NCI-H2227 treated with DMSO at 0.1 percent for 48 hours (cell line): ENCODE measurements at regions not wholly inside any gene's neighbourhood (a gene's known extent, or its start where the extent isn't known, plus 50 kb on each side); places are given as distances from the start of the nearest gene placed in this dataset.

Experiments used
- DNase-seq: peaks from one replicate; lab custom pipeline; 2025; lab: John Stamatoyannopoulos, UW

- DNase-seq = no peak
Measured at GRCh38 chr18:72187956-72188355, 356.2 kb downstream of the CBLN2 start.

GRCh38 chr18:72181241-72181764 lies 362.8 kb downstream of the CBLN2 start:
- DNase-seq = no peak

- no peak for DNase-seq
Measured at GRCh38 chr18:72180689-72181088, 363.5 kb downstream of the CBLN2 start.

DNA sequence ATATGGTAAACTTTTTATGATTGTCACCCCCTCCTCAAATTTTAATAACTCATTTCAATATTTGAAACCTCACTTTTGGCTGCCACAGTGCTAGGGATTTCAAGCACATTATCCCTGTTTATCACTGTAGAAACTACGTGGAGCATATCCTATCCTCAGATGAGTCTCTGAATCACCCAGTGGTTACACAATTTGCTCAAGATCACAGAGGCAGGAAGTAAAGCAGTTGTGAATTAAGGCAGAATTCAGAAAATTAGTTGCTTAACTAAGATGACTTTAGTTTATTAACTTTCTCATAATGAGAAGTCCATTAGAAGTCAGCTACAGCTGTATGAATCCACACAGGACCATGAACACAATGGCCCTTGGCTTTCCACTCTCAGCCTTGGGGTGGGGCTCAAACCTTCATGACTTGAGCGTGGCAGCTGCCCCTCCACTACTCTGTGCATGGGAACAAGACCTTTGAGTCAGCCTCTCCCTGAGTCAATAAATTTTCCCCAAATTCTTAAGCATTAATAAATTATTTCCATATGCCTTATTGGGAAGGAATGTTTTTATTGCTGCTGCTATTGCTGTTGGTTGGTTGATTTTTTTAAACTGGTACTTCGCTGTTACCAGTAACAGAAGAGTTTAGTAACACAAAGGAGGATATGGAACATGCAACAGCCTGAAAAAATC lies 369.0 kb downstream of the CBLN2 start:
- DNase-seq = no peak

- DNase-seq = no peak
Measured at GRCh38 chr18:72171596-72171995, 372.5 kb downstream of the CBLN2 start.

GRCh38 chr18:72161691-72162090 lies 382.5 kb downstream of the CBLN2 start:
- DNase-seq = no peak

DNA sequence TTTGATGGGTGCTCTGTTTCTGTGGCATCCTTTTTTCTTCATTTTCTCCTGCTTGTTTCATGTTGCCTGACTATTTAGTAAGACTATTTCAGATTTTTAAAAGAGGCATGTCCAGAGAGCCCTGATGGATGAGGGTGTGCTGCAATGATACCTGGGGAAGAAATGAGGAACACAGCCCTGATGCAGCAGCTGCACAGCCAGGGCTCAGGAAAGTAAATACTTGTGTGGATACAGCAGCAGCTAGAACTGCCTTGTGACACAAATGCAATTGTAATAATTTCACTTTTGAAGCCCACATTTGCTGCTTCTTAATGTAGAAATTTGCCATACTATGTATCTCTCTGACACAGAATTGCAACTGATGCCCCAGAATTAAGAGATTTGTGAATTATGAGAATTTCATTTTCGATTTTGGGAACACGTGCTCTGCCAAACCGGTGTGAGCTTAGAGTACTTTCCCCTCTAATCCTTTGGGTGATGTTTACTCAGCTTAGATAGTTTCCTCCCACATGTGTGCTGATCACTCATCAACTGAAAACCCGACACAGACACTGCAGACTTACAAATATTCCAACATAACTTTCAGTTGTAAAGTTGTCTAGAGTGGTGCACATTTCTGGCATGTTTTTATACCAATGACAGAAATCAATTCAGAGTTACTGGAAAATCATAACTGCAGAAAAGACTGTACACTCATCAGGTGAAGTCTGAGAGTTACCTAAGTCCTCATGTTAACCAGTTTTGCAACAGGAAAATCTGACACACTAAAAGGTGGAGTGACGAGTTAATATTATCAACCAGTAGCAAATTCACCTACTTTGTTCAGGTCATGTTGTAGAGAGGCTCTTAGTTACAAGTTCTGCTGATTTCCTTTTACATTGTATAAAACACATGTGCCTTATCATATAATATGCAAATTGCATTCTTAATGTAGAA lies 383.4 kb downstream of the CBLN2 start:
- DNase-seq = no peak

GRCh38 chr18:72155327-72155726 lies 388.8 kb downstream of the CBLN2 start:
- no peak for DNase-seq

DNA sequence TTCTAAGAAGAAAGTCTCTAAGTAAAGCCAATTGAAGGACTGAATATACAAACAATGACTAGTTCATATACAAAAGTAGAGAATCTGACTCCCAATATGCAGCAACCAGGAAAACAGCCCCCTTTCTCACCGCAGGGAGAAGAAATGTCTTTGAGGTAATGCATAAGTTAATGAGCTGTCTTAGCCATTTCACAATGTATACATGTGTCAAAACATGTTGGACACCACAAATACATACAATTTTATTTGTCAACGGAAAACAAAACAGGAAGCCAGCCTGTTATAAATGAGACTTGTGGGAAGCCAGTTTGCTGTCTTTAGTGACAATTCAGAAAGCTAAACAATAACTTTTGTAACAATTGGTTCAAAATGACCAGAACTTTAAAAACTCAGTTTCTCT lies 389.2 kb downstream of the CBLN2 start:
- DNase-seq = no peak

DNA sequence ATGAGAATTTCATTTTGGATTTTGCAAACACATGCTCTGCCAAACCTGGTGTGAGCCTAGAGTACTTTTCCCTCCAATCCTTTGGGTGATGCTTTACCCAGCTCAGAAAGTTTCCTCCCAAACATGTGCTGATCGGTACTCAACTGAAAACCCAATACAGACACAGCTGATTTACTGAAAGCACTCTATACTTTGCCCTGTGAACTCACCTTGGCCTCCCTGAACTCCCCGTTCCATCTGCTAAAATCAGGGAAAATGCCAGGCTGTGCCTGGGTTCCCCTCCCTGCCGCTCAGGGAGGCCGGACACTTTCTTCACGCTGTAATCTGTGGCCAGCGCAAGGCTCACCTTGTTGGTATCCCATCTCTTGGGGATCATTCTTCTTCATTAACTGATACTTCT lies 391.2 kb downstream of the CBLN2 start:
- no peak for DNase-seq

DNA sequence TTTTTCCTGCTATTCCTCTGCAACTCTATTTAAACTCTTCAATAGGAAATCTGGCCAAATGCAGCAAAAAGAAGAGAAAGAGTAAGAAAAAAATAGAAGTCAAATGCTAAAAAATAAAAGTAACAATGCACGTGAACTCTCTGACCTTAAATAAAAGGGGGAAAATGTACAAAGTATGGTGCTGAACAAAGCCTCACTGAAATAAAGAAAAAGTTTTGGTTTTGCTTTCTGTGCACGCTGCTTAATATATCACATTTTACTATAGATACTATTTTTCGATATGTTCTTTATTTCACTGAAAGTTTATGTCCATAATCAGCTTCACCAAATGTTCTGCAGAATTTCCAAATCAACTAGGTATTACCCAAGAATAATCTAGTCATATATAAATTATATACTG lies 396.3 kb downstream of the CBLN2 start:
- DNase-seq = no peak

DNA sequence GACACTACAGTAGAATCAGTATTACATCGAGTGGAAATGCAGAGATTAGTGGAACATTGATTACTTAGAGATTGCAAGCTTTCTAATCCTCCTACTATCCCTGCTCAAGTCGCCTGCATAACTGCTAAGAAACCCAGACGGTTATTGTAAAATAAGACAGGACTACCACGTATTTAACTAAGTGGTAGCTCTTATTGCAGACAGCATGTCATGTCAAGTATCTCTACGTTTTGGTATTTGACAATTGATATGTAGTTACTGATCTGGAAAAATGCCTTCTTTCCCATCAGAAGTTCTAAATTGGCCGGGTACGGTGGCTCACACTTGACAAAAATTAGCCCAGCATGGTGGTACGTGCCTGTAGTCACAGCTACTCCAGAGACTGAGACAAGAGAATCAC lies 404.1 kb downstream of the CBLN2 start:
- no peak for DNase-seq

DNA sequence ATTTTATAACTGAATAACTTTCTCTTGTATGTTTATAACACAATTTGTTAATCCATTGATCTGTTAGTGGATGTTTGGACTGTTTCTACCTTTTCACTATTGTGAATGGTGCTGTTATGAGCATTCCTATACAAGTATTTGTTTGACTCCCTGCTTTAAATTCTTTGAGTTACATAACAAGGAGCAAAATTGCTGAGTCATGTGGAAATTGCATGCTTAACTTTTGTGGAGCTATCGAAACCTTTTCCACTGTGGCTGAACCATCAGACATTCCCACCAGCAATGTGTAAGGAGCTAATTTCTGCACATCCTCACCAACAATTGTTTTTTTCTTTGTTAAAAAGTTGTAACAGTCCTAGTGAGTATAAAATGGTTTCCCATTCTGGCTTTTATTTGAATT lies 415.5 kb downstream of the CBLN2 start:
- no peak for DNase-seq

DNA sequence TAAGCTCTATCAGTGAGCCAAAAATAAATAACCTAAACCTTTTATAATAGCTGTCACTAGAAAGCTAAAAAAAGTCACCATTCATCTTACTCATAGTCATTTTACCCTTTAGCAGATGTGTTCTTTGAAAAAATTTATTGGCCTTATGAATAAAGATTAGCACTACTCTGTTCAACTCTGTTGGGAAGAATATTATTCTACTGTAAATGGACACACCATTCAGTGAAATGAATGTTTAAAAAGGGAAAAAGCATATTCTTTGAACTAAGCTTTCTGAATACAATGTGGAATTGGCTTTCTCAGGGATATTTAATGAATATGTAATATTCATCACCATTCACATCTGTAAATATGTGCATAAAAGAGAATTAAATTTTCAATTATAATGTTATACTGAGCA lies 422.0 kb downstream of the CBLN2 start:
- no peak for DNase-seq

DNA sequence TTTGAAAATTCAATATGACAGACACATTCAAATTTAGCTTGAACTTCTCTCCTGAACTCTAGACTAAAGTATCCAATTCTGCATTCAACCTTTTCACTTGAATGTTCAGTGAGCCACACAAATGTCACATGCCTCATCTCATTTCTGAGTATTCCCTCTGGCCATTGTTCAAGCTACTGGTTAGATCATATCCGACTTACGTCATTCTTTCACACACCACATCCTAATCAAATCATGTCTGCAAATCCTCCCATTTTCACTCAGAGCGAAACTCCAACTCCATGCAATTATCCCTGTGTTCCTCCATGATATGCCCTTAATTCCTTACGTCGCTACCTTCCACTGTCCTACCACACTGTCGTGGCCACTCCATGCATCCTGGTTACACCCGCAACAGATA lies 425.1 kb downstream of the CBLN2 start:
- DNase-seq = no peak

GRCh38 chr18:72114801-72115594 lies 429.1 kb downstream of the CBLN2 start:
- no peak for DNase-seq

DNA sequence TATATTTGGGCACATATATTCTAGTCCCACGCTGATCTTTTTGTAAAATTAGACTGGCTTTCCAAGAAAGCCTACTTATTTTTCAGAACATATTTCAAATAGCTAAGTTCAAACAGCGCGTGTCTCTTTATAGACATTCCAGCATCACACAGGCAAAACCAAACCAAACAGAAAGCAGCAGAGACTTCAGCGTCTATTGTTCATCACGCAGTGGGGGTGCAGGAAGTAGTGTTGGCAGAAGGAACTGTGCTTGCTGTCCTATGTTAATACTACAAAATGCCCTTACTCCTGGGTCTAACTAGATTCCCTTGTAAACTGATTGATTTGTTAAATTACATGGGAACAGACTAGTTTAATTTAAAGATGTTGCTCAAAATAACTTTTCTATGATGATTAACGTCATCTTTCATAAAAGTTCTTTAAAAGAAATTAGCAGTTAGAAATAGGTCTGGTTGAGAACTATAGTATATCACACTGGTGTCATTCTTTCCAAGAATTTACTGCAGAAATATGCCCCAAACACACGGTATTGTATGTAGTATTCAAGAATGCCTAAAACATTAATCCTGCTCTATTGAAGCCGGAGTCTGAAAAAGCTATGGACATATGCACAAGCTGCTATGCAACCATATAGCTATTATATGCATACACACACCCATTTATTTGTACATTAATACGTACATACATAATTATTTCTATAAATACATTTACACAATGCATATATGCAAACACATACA lies 436.3 kb downstream of the CBLN2 start:
- DNase-seq = no peak

- DNase-seq = no peak
Measured at GRCh38 chr18:72104851-72105250, 439.3 kb downstream of the CBLN2 start.

DNA sequence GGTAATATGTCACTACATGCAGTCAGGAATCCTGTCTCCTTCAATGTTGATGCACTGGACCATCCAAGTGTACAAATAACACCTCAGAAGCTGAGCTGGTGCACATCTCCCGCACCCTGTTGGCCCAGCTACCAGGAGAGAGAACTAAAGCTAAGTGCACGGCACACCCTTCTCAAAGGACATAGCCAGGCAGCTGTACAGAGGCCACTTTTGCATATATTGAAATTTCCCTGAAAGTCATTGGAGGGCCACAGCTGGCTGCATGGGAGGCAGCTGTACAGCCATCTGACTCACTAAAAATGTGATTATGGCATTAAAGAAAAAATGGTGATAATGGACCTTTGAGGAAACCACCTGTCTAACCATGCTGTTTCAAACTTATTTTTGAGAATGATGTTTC lies 441.7 kb downstream of the CBLN2 start:
- DNase-seq = no peak

GRCh38 chr18:72100465-72101004 lies 443.6 kb downstream of the CBLN2 start:
- no peak for DNase-seq

GRCh38 chr18:72091369-72091768 lies 452.8 kb downstream of the CBLN2 start:
- DNase-seq = no peak
